Prostate gland (tissue), 2 donors: ENCODE measurements at regions not wholly inside any gene's neighbourhood (a gene's known extent, or its start where the extent isn't known, plus 50 kb on each side); places are given as distances from the start of the nearest gene placed in this dataset.

Source experiments
- DNase-seq: peaks from one replicate; pipeline ENCODE4 v3.0.0-alpha.2; 2019; ENCODE audit warnings: low spot score
- H3K27ac ChIP-seq, 2 donors: fragments of 200-600 bp; sonication (generic); 2 replicates each; pipeline ENCODE4 v1.5.1; 2017 to 2019
- H3K27me3 ChIP-seq: fragments of 200-600 bp; sonication (generic); replicated peaks from 2 replicates; pipeline ENCODE4 v1.5.1; 2019; ENCODE audit not compliant: insufficient read depth
- H3K36me3 ChIP-seq, 2 donors: fragments of 200-600 bp; sonication (generic); 1 replicate in 1 of 2; 2 replicates in 1 of 2; pipeline versions ENCODE4 v1.5.1 to v1.8.1; 2017 to 2019
- H3K4me1 ChIP-seq: fragments of 200-600 bp; sonication (generic); replicated peaks from 2 replicates; pipeline ENCODE4 v1.5.1; 2019
- H3K4me3 ChIP-seq, 2 donors: fragments of 200-600 bp; sonication (generic); 2 replicates each; pipeline ENCODE4 v1.5.1; 2017 to 2019
- H3K9me3 ChIP-seq: fragments of 200-600 bp; sonication (generic); 2 replicates; pipeline ENCODE4 v1.5.1; 2017
- POLR2A ChIP-seq: fragments of 450-650 bp; IDR thresholded peaks from one replicate; pipeline ENCODE4 v1.6.1; 2016; ENCODE audit warnings: antibody characterized with exemption, mild to moderate bottlenecking
- POLR2AphosphoS5 ChIP-seq: sonication (generic); formaldehyde crosslinking; IDR thresholded peaks from one replicate; pipeline ENCODE4 v1.6.1; 2017; ENCODE audit warnings: antibody characterized with exemption
- WGBS: methylation state at CpG from one replicate; pipeline ENCODE4 v1.1.5; 2018; 5-methylcytosine and 5-hydroxymethylcytosine counted together
- intact Hi-C: fragments of 100-400 bp; cut with DNase I; formaldehyde crosslinking; loops from one replicate; pipeline ENCODE4 v1.14.2; 2022
- TF ChIP-seq, protein P1 (sequence below), 4 experiments: fragments of 200-600 bp in 2 of 4; fragments of 450-650 bp in 2 of 4; sonication (generic) in 2 of 4; IDR thresholded peaks; 1 replicate in 3 of 4; 2 replicates in 1 of 4; pipeline ENCODE4 v1.5.1; 2016 to 2019; ENCODE audit warnings: antibody characterized with exemption in 4 of 4, mild to moderate bottlenecking in 2 of 4, moderate library complexity in 2 of 4

GRCh38 chr14:96617635-96618034 is 115.5 kb downstream of the PAPOLA start:
- WGBS, result 58% methylated on average over 4 of the region's 4 CpGs
- TF ChIP-seq, protein P1, sequence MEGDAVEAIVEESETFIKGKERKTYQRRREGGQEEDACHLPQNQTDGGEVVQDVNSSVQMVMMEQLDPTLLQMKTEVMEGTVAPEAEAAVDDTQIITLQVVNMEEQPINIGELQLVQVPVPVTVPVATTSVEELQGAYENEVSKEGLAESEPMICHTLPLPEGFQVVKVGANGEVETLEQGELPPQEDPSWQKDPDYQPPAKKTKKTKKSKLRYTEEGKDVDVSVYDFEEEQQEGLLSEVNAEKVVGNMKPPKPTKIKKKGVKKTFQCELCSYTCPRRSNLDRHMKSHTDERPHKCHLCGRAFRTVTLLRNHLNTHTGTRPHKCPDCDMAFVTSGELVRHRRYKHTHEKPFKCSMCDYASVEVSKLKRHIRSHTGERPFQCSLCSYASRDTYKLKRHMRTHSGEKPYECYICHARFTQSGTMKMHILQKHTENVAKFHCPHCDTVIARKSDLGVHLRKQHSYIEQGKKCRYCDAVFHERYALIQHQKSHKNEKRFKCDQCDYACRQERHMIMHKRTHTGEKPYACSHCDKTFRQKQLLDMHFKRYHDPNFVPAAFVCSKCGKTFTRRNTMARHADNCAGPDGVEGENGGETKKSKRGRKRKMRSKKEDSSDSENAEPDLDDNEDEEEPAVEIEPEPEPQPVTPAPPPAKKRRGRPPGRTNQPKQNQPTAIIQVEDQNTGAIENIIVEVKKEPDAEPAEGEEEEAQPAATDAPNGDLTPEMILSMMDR (IDR thresholded peaks at IDR 0.05), result no peak
- TF ChIP-seq POLR2A (no peak), POLR2AphosphoS5 (no peak)
- H3K27ac ChIP-seq, result no peak overlapping the region
- DNase-seq, result no peak
- H3K4me1 ChIP-seq, result no peaks in the 10 kb centered on the region
- no peaks in the 10 kb centered on the region for H3K27me3 ChIP-seq
- no peak overlapping the region for H3K4me3 ChIP-seq
- no peaks in the 10 kb centered on the region for H3K9me3 ChIP-seq
- no peaks in the 10 kb centered on the region for H3K36me3 ChIP-seq
- intact Hi-C loops, result no loop called here

DNA sequence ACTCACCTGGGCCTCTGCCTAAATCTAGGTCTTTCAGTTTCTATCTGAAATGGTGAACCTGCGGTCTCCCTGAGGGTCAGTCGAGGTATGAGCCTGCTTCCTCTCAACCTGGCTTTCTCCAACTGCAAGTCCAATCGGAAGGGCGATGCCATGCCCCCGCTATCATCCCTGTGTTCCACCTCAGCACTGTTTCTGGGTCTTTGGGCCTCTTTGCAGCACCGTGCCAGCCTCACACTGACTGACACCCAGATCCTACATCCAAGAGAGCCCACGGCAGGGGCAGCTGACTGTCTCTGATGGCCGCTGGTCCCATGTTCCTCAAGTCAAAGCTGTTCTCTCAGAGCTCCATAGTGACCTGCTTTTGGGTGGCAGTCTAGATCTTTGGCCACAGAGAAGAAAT is 120.7 kb downstream of the PAPOLA start:
- TF ChIP-seq, protein P1 (IDR thresholded peaks at IDR 0.05), result no peak
- TF ChIP-seq POLR2AphosphoS5, result no peak
- TF ChIP-seq POLR2A, result no peak
- WGBS, result 94% methylated on average over 8 of the region's 8 CpGs
- DNase-seq, result no peak
- no peaks in the 10 kb centered on the region for H3K9me3 ChIP-seq
- intact Hi-C loops, result no loop called here
- no peaks in the 10 kb centered on the region for H3K4me1 ChIP-seq
- no peak overlapping the region for H3K4me3 ChIP-seq
- no peak overlapping the region for H3K27ac ChIP-seq
- no peaks in the 10 kb centered on the region for H3K27me3 ChIP-seq
- H3K36me3 ChIP-seq, result no peaks in the 10 kb centered on the region

DNA sequence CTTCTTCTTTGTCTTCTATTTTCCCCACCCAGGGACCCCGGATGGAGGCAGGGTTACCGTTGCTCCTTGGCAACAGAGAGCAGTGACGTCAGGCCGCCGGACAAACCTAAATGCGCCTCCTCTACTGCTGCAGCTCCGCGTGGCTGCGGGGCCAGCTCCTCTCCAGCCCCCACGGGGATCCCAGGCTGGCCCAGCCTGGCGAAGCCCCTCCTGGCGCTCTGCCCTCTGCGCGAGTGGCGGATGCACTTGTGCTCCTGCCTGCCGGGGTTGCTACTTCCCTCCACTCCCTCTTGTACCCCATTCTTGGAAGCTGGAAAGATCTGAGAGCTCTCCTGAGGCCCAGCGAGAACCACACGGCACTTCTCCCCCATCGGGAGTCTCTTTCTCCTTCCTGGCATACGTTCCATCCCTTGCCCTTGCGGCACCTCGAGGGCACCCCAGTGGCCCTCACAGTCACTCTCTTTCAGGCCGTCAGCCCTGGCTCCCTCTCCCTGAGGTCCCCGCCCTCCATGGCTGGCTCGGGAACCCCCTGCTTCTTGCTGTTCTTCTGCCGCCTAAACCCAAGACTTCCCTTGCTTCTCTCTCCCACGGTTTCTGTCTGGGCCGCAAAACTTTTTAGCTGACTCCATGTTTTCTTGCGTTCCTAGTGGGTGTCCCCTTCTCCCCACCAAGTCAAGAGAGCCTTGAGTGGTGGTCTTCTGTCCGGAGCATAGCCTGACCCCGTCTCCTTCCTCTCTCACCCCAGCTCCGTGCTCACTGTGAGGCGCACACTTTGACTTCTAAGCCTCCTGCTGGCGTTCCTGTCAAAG is 121.7 kb downstream of the PAPOLA start:
- intact Hi-C loops, result no loop called here
- no peak for TF ChIP-seq POLR2AphosphoS5
- TF ChIP-seq, protein P1 (IDR thresholded peaks at IDR 0.05), result no peak
- TF ChIP-seq POLR2A, result no peak
- Histone ChIP-seq H3K27me3 (no peaks in the 10 kb centered on the region), H3K4me3 (no peak overlapping the region), H3K9me3 (no peaks in the 10 kb centered on the region), H3K27ac (no peak overlapping the region), H3K36me3 (no peaks in the 10 kb centered on the region), H3K4me1 (no peaks in the 10 kb centered on the region)
- no peak for DNase-seq
- WGBS, result 81% methylated on average over 34 of the region's 34 CpGs

GRCh38 chr14:96624661-96625425 is 122.7 kb downstream of the PAPOLA start:
- DNase-seq, result no peak
- no peaks in the 10 kb centered on the region for H3K9me3 ChIP-seq
- no peak overlapping the region for H3K27ac ChIP-seq
- WGBS, result 53% methylated on average over 37 of the region's 37 CpGs
- H3K4me3 ChIP-seq, result no peak overlapping the region
- H3K27me3 ChIP-seq, result no peaks in the 10 kb centered on the region
- TF ChIP-seq, protein P1 (IDR thresholded peaks at IDR 0.05), result no peak
- no peak for TF ChIP-seq POLR2A
- TF ChIP-seq POLR2AphosphoS5, result no peak
- intact Hi-C loops, result no loop called here
- no peaks in the 10 kb centered on the region for H3K4me1 ChIP-seq
- no peaks in the 10 kb centered on the region for H3K36me3 ChIP-seq
